HepG2 (cell line): ENCODE measurements at regions not wholly inside any gene's neighbourhood (a gene's known extent, or its start where the extent isn't known, plus 50 kb on each side); places are given as distances from the start of the nearest gene placed in this dataset.

Experiments
- ATAC-seq: fragments of 200-7000 bp; cut with Tn5 transposase; 3 replicates; pipeline ENCODE4 v1.9.1; 2020; ENCODE audit warnings: mild to moderate bottlenecking, moderate library complexity
- BruUV-seq: library from RNA; stranded (reverse); fragments of 400-500 nt; replicated peaks from 2 replicates; lab custom pipeline; 2021; lab: Mats Ljungman, UMichigan
- CTCF ChIA-PET: fragments of 300-600 bp; formaldehyde crosslinking; extraction: SDS; loops from one replicate; lab custom pipeline; 2021; ENCODE audit warnings: low total read pairs, inconsistent platforms, low intra/inter-chr PET ratio; lab: Yijun Ruan, JAX
- POLR2A ChIA-PET: fragments of 350-600 bp; sonication (Branson Sonifier 250); formaldehyde crosslinking; loops from one replicate; lab custom pipeline; 2020; ENCODE audit warnings: antibody characterized with exemption, inconsistent platforms; lab: Yijun Ruan, JAX
- DNase-seq: peaks from one replicate; pipeline ENCODE4 v3.0.0-alpha.2; 2015; ENCODE audit warnings: low spot score
- FAIRE-seq: peaks from 3 replicates; lab custom pipeline; 2011; peaks lifted over from hg19 to GRCh38; lab: Jason Lieb, UNC
- H2AFZ ChIP-seq: one replicate; pipeline ENCODE4 v1.6.1; 2011; ENCODE audit warnings: low read length, inconsistent platforms
- H3K27ac ChIP-seq: fragments of 300-600 bp; 3 replicates; pipeline ENCODE4 v1.8.0; 2011; ENCODE audit warnings: mixed run types, mild to moderate bottlenecking, mixed read lengths, low read length, inconsistent platforms; ENCODE audit not compliant: insufficient read depth; ENCODE audit errors: extremely low read length
- H3K27me3 ChIP-seq, 2 experiments: fragments of 200-600 bp in 1 of 2; 2 replicates in 1 of 2; 3 replicates in 1 of 2; pipeline versions ENCODE4 v1.6.0 to v1.8.0; 2011; ENCODE audit warnings: low read length in 2 of 2, mild to moderate bottlenecking in 2 of 2, moderate library complexity in 2 of 2, inconsistent platforms in 1 of 2; ENCODE audit not compliant: insufficient read depth in 2 of 2, control insufficient read depth in 1 of 2
- H3K36me3 ChIP-seq, 2 experiments: fragments of 200-600 bp in 1 of 2; replicated peaks in 1 of 2; 2 replicates in 1 of 2; 3 replicates in 1 of 2; pipeline versions ENCODE4 v1.5.1 to v1.8.0; 2011; ENCODE audit warnings: low read length in 2 of 2, inconsistent platforms in 1 of 2; ENCODE audit not compliant: insufficient read depth in 2 of 2, control insufficient read depth in 1 of 2
- H3K4me1 ChIP-seq: 2 replicates; pipeline ENCODE4 v1.5.1; 2012; ENCODE audit warnings: low read length, inconsistent platforms; ENCODE audit not compliant: insufficient read depth
- H3K4me2 ChIP-seq: 2 replicates; pipeline ENCODE4 v1.6.0; 2011; ENCODE audit warnings: low read depth, low read length, inconsistent platforms
- H3K4me3 ChIP-seq, 3 experiments: fragments of 200-600 bp in 1 of 3; sonication (generic), shearing (Covaris generic) in 1 of 3; replicated peaks in 1 of 3; 2 replicates each; pipeline ENCODE4 v1.5.1; 2011 to 2016; ENCODE audit warnings: low read length in 3 of 3, inconsistent platforms in 2 of 3, low read depth in 2 of 3, mild to moderate bottlenecking in 2 of 3, control low read depth in 1 of 3, mixed read lengths in 1 of 3; ENCODE audit not compliant: insufficient read depth in 1 of 3
- H3K79me2 ChIP-seq: one replicate; pipeline ENCODE4 v1.6.1; 2011; ENCODE audit warnings: low read length, inconsistent platforms; ENCODE audit not compliant: insufficient read depth
- H3K9ac ChIP-seq: 2 replicates; pipeline ENCODE4 v1.6.0; 2011; ENCODE audit warnings: mild to moderate bottlenecking, low read depth, low read length, inconsistent platforms; ENCODE audit not compliant: insufficient read depth
- H3K9me3 ChIP-seq: 2 replicates; pipeline ENCODE4 v1.5.1; 2012; ENCODE audit warnings: mild to moderate bottlenecking, low read length
- H4K20me1 ChIP-seq: 2 replicates; pipeline ENCODE4 v1.6.0; 2011; ENCODE audit warnings: inconsistent platforms, mild to moderate bottlenecking, low read length, moderate library complexity; ENCODE audit not compliant: insufficient read depth
- AKNA ChIP-seq: sonication (generic); formaldehyde crosslinking; IDR thresholded peaks from 2 replicates; pipeline ENCODE4 v1.4.0; 2020; ENCODE audit warnings: missing genetic modification reagents, borderline replicate concordance
- DDIT3 ChIP-seq: sonication (generic); formaldehyde crosslinking; IDR thresholded peaks from 2 replicates; pipeline ENCODE4 v1.4.0; 2020; ENCODE audit warnings: mild to moderate bottlenecking, missing genetic modification reagents
- ESRRA ChIP-seq: sonication (generic); formaldehyde crosslinking; IDR thresholded peaks from 2 replicates; pipeline ENCODE4 v1.5.1; 2020; ENCODE audit warnings: mild to moderate bottlenecking, low read depth, missing genetic modification reagents
- GATAD2A ChIP-seq: IDR thresholded peaks from 2 replicates; pipeline ENCODE4 v1.6.1; 2016
- GRHL1 ChIP-seq: sonication (generic); formaldehyde crosslinking; conservative IDR thresholded peaks from 2 replicates; pipeline ENCODE4 v1.8.0; 2022; ENCODE audit warnings: missing genetic modification reagents
- MLXIP ChIP-seq: sonication (generic); formaldehyde crosslinking; IDR thresholded peaks from 2 replicates; pipeline ENCODE4 v1.9.0; 2021; ENCODE audit warnings: missing genetic modification reagents, borderline replicate concordance
- SIN3A ChIP-seq: IDR thresholded peaks from 2 replicates; pipeline ENCODE4 v1.6.1; 2011; ENCODE audit warnings: low read depth, mild to moderate bottlenecking, control low read depth, low read length, borderline replicate concordance
- TBX2 ChIP-seq: sonication (generic); formaldehyde crosslinking; IDR thresholded peaks from 2 replicates; pipeline ENCODE4 v1.5.0; 2020; ENCODE audit warnings: missing genetic modification reagents, mild to moderate bottlenecking, borderline replicate concordance
- TIGD3 ChIP-seq: sonication (generic); formaldehyde crosslinking; IDR thresholded peaks from 2 replicates; pipeline ENCODE4 v1.5.1; 2020; ENCODE audit warnings: mild to moderate bottlenecking, missing genetic modification reagents, borderline replicate concordance
- ZNF563 ChIP-seq: sonication (generic); formaldehyde crosslinking; IDR thresholded peaks from 2 replicates; pipeline ENCODE4 v1.8.0; 2022; ENCODE audit warnings: mild to moderate bottlenecking, moderate library complexity, missing genetic modification reagents
- ZNF737 ChIP-seq: sonication (generic); formaldehyde crosslinking; IDR thresholded peaks from 2 replicates; pipeline ENCODE4 v1.5.0; 2020; ENCODE audit warnings: missing genetic modification reagents, mild to moderate bottlenecking, borderline replicate concordance
- WGBS: methylation state at CpG from one replicate; pipeline ENCODE4 v1.1.6; 2017; ENCODE audit warnings: low lambda C conversion rate; 5-methylcytosine and 5-hydroxymethylcytosine counted together
- in situ Hi-C: cut with HindIII; loops from 2 replicates; pipeline ENCODE4 v1.10.0; 2017; ENCODE audit warnings: low pct_unique_long_range_greater_than_20kb; ENCODE audit not compliant: extremely low pct_ligation_motif_present
- intact Hi-C: fragments of 100-400 bp; cut with micrococcal nuclease; formaldehyde crosslinking; loops from one replicate; pipeline ENCODE4 v1.10.0; 2022; ENCODE audit not compliant: unreplicated experiment

DNA sequence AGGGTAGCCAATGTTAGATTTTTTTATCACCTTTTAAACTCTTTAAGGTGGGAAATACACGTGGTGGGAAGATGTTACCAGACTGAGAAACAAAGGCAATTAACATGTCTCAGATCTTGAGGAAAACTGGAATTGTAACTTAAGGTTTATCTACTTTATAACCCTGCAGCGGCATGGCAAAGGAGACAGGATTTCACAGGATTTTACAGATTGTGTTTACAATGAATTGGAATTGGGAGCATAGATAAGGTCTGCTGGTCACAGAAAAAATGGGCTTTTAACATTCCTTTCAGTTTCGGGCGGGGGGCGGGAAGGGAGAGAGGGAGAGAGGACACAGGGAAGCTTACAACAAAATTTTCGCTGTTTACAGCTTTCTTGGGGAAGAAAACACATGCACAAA is 467.5 kb upstream of the CT83 start:
- no peak for FAIRE-seq
- H3K4me3 ChIP-seq = no peak overlapping the region
- TF ChIP-seq ZNF737 (CRISPR knock-in tag) (no peak), SIN3A (no peak), GRHL1 (no peak), MLXIP (no peak), GATAD2A (no peak), TBX2 (no peak), TIGD3 (no peak), ESRRA (CRISPR knock-in tag) (no peak), DDIT3 (CRISPR knock-in tag) (no peak), AKNA (CRISPR knock-in tag) (no peak), ZNF563 (CRISPR knock-in tag) (no peak)

More for the DNA sequence above, 467.5 kb upstream of the CT83 start:
- no peak overlapping the region for H3K4me2 ChIP-seq
- no peaks in the 10 kb centered on the region for H3K27me3 ChIP-seq
- no peak overlapping the region for H2AFZ ChIP-seq
- no peaks in the 10 kb centered on the region for H3K36me3 ChIP-seq
- H3K79me2 ChIP-seq = no peaks in the 10 kb centered on the region
- H3K4me1 ChIP-seq = no peaks in the 10 kb centered on the region
- in situ Hi-C loops = no loop called here
- WGBS = 3% methylated on average over 6 of the region's 6 CpGs
- H3K9ac ChIP-seq = no peak overlapping the region
- no peak for DNase-seq
- H3K9me3 ChIP-seq = no peaks in the 10 kb centered on the region
- no peaks in the 10 kb centered on the region for H4K20me1 ChIP-seq
- ChIA-PET CTCF (no interaction called here), POLR2A (no interaction called here)
- H3K27ac ChIP-seq = no peak overlapping the region
- BruUV-seq = no TSS peak
- no peak for ATAC-seq
- intact Hi-C loops = no loop called here
